ENCODE measurements at regions not wholly inside any gene's neighbourhood (a gene's known extent, or its start where the extent isn't known, plus 50 kb on each side); places are given as distances from the start of the nearest gene placed in this dataset.

GRCh38 chr5:176734756-176735342 is 75.5 kb upstream of the UNC5A start:
- no peak for DNase-seq

DNA sequence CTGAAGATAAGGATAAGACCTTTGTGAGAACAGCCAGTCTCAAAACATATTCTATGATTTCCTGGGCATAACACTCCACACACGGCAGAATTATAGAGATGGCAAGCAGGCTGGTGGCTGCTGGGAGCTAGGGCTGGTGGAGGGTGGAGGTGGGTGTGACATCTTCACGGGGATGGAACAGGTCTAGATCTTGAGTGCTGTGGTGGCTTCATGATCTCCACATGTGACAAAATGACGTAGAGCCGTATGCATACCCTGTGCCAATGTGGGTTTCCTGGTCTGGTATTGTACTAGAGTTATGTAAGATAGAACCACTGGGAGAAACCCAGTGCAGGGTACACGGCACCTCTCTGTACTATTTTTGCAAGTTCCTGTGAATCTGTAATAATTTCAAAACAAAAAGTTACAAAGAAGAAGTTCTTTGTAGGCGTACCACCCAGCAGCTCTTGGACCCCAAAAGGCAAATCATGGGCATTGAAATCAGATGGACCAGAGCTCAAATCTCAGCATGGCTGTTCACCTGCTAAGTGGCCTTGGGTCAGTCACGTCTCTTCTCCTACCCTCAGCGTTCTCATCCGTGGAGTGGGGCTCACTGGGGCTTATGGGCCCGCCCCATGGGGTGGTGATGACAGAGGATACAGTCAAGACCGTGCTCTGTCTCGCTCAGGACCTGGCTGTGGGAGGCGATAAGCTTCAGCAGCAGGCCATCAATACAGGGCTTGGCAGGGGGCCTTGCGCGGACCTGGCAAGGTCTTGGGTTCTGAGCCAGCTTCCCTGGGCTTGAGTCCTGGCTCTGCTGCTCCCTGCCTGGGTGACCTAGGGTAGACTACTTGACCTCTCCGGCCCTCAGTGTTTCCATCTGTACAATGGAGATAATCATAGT is 74.7 kb upstream of the UNC5A start:
- no peak for DNase-seq

DNA sequence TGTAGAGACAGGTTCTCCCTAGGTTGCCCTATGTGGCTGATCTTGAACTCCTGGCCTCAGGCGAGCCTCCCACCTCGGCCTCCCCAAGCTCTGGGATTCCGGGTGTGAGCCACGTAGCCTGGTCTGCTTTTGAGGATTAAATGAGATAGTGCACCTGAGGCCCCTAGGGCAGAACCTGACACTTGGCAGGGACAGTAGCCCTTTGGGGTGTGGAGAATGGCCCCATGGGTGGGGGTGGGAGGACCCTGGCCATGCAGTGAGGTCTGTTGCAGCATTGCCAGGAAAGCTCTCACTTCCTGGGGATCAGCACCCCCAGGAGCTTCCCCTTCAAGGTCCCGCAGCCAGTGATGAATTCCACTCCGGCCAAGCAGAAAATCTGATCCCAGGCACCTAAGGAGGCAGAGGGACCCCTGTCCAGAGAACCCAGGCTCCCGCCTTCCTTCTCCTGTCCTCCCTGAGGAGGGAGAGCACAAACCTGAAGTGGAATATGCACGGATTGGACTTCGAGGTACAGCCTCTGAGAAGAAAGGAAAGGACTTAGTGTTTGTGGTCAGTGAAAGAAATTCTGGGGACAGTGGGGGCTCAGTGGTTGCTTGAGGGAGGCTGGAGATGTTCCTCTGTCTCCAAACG is 73.9 kb upstream of the UNC5A start:
- DNase-seq: no peak

DNA sequence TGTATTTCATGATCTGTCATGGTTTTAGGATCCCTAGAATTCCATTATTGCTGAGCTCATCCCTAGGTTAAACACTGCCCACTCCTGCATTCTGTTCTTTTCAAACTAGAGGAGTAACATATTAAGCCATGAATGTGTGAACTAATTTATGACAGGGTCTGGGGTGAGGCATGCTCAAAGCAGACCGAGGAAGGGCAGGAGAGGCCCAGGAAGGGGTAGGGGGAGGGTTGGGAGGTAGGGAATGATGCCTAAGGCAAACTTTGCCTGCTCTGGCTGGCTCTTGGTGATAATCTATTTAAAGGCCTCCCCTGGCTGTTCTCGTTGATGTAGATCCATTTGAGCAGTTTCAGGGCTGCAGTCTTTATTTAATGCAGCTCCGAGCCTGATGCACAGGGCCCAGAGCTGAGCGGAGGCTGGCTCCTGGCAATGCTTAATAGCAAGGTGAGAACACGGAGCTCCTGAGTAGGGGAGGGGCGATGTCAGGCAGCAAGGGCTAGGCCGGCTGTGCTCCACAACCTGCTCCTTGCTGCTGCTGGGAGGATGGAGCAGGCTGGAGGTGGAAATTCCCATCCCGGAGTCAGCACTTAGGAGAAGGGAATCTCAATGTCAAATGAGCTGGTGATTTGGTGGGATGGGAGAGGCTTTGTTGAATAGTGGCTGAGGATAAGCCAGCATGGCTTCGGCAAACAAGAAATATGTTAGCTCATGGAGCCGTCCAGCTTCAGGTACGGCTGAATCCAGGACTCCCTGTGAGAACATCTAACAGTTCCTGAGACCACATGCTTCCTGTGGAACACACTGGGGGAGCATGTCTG is 73.2 kb upstream of the UNC5A start:
- no peak for DNase-seq

DNA sequence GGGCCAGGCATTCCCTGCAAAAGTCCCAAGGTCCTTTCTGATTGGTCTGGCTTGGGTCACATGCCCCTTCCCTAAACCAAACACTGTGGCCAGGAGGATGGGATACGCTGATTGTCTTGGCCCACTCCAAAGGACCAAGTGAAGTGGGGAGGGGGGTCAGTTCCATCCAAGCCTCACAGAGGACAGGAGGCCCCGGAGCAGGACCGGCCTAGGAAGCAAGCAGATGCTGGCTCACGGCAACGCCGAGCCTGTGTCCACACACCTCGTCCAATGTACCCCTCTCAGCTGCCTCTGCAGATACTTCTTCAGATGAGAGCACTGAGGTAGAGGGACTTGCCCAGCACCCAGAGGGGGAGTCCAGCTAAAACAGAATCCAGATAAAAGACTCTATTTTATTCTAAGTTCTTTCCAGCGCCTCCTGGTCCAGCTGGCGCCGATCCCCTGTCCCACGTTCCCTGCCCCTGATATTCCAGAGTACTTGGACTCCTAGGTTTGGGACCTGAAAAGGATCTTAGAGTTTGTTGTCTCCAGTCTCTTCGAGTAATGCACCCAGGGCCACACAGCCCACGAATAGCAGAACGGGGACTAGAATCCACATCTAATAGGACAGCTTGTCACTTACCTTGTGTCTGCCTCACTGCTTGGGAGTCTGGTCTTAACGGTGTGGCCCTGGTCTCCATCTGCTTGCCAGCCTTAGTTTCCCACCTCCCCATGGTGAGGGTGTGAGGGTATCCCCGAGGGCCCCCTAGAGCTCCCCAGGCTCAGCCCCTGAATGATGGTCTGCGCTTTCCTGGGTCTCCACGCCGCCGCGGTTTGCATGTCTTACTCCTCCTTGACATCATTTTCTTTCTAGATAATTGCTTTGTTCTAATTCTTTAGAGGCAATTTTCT is 72.4 kb upstream of the UNC5A start:
- no peak for DNase-seq

DNA sequence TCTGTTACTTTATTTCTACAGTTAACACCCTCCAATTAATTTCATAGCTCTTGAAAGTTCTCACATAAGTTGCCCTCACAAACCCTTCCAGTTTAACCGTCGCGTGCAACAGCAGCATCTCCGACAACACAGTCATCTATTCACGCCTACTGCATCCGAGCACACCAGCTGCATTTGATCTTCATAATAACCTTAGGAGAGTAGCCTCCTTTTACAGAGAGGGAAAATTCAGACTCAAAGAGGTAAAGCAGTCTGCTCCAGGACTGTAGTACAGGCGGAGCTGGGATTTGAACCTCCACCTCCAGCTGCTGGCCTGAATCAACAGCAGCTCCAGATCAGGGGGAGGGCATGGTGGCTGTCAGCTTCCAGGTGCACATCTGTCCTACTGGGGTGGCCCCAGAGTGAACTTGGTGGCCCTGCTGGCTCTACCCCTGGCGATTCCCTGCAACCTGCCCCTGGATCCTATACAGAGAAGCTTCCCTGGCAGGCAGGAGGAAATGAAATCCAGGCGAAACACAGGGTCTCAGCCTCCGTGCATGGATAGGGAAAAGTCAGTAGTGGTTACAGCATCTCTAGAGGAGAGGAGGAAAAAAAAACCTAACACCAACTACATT is 71.6 kb upstream of the UNC5A start:
- DNase-seq: no peak

DNA sequence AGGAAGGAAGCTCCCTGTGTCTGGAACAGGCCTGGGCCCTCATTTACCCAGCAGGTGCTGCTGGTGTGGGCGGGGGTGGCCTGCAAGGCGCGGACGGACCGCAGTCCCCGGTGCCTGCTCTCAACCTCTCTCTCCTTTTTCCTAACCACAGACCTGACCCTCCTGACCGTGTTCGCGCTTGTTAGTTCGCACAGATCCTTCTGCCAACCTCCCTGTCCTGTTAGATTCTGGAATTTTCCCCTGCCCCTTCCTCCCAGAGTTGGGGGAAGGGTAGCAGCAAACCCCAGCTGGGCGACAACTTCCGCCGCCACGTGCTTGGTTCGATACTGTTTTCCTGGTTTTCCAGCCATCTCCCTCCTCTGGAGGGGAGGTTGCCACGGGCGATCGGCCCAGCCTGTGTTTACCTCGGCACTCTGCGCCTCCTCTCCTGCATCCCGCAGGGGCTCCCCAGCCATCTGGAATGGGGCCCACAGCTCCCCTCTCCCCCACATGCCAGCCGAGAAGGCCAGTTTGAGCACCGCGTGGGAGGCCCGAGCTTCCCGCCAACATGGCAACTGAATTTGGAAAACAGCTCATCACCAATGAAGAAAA is 70.8 kb upstream of the UNC5A start:
- DNase-seq: no peak

DNA sequence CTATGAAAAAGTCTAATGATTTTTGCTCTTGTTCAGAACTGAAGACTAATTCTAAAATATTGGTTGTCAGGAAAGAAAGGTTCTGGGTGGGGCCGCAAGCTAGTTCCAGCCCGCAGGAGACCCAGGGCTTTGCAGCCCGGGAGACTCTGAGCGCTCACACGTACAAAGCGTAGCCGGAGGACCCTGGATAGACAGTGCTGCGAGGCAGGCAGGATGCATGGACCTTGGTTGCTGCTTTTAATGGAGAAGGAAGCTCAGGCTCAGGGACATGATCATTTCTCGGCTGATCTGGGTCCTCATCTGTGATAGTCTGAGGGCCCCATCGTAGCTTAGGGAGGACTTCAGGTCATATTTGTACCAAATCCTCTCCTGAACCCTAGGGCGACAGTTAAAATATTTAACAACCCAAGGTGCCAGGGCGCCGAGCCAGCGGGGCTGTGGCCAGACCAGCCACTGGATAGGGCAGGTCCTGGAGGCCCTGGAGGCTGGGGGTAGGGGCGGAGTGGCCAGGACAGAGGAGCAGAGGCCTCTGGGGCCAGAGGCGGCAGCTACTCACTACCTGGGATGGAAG is 70.1 kb upstream of the UNC5A start:
- DNase-seq: no peak

GRCh38 chr5:176740702-176741496 is 69.5 kb upstream of the UNC5A start:
- no peak for DNase-seq

DNA sequence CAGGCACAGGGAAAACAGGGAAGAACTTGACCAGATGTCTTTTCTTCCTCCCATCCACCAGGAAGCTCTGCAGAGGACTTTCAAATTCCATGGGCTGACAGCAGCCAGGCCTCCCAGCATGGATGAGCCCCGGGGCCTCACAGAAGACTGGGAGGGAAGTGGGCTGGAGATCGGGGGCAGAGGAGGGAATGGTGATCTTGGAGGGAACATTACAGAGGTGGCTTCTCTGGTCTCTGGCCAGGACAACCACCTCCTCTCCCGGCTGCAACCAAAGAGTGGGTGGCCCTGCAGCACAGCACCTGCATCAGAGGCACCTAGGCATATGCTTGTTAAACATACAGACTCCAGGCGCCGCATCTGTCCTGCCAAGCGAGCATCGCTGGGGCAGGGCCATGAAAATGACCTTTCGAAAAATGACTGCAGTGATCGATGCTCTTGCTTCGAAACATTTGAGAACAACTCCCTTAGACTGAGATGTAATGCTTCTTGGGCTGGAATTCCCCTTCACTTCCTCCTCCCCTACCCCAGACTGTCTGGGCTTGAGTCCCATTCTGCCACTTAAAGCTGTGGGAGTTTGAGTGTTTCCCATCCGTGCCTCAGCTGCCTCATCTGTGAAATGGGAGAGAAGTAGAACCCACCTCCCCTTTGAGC is 68.7 kb upstream of the UNC5A start:
- DNase-seq: no peak

GRCh38 chr5:176742246-176743105 is 67.9 kb upstream of the UNC5A start:
- DNase-seq: no peak

- no peak for DNase-seq
These were observed 67.1 kb upstream of the UNC5A start for GRCh38 chr5:176743136-176743861.

DNA sequence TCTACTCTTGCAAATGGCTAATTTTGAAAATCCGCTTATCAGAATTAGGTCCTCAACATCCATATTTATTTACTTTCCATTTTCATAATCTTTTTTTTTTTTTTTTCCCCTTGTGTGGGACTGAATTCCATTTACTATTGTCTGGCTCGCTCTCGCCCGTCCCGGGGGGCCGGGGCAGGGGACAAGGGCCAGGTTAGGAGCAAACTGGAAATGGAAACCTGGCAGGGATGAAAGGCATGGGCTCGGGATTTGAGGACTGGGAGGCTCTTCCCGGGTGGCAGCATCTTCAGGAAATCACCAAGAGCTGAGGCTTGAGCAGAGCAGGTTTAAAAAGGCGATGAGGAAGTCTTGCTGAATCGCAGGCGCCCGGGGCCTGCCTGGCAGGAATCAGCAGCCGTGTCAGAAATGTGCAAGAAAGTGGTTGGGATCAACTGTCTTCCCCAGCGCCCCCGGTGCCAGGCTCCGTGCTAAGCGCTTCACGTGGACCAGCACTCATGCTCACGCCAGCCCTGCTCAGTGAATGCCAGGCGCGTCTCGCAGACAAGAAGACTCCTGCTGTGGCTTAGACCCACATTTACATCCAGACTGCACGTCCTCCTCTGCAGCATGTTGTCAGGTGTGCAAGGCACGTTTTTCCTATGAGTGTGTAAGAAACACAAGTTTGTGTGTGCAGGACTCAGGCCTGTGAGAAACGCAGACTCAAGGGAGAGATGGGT is 66.3 kb upstream of the UNC5A start:
- peak; percentile 23 to 37 for DNase-seq

- DNase-seq: peak in 1 of 2 experiments; percentile 24
These were observed 65.8 kb upstream of the UNC5A start for GRCh38 chr5:176744584-176744965.

GRCh38 chr5:176747670-176748072 is 62.7 kb upstream of the UNC5A start:
- no peak for DNase-seq

DNA sequence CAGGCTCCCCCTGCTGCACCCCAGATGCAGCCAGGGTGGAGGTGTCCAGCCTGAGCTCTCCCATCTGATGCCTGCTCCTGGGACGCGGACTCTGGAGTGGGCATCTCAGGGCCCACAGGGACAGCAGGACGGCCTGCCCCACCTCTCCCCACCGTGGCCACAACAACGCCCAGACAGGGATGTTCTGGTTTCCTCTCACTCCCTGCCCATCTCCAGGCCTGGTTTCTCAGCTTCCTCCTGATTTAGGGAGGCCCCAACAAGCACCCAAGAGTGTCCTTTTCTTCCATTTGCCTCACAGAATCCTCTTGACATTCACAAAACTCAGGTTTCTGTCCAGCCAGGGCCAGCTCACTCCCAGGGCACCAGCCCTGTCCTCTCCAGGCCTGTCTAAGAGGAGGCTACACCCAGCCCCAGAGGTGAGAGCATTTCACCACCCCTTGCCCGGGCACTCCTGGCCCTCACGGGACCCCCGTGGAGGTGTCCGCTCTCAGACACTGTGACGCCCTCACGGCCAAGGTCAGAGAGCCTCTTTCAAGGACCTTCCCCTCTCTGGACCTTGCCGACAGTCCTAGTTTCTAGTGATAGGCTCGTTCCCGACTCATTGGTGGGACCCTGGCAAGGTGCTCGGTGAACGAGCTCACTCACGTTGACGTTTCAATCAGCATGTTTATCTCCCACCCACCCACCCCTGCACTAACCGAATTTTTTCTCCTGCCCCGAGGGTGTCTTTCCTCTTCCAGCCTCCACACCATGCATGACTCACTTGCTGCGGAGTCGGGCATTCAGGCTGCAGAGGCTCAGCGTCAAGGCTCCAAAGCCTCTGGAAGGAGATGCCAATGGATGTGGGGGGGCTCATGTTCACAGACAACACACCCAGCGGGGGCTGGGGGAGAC is 62.0 kb upstream of the UNC5A start:
- DNase-seq: no peak
